Hepatocyte (in vitro differentiated cells): ENCODE measurements at regions not wholly inside any gene's neighbourhood (a gene's known extent, or its start where the extent isn't known, plus 50 kb on each side); places are given as distances from the start of the nearest gene placed in this dataset.

Experiments
- EZH2 ChIP-seq: fragments of 200-600 bp; sonication (generic); IDR thresholded peaks from 2 replicates; pipeline ENCODE4 v1.6.1; 2016; ENCODE audit warnings: antibody characterized with exemption, mild to moderate bottlenecking, borderline replicate concordance
- EZH2phosphoT487 ChIP-seq: fragments of 200-600 bp; sonication (generic); IDR thresholded peaks from one replicate; pipeline ENCODE4 v1.6.1; 2018; ENCODE audit warnings: antibody characterized with exemption, mild to moderate bottlenecking, low read depth, moderate library complexity; ENCODE audit not compliant: unreplicated experiment, severe bottlenecking
- TF ChIP-seq, protein P1 (sequence below): fragments of 200-600 bp; sonication (generic); IDR thresholded peaks from 2 replicates; pipeline ENCODE4 v1.5.1; 2016; ENCODE audit warnings: antibody characterized with exemption, mild to moderate bottlenecking; ENCODE audit not compliant: poor library complexity

DNA sequence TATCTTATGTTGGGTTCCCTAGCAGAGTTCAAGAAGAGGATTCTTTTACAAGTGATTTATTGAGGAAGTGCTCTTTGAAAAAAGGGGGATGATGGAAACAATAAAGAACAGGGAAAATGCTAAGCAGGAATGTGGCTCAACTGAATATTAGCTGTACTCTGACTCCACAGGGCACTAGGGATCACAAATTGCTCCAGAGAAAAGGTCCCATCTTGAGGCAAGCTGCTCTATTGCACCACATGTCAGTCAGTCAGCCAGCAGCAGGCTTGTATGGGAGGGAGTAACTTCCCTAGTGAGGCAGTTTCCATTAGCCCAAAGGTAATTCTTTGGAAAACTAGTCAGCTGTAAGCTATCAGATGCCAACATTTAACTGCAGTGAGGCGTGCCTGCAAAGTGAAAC lies 73.3 kb upstream of the FNDC3A start:
- TF ChIP-seq, protein P1, sequence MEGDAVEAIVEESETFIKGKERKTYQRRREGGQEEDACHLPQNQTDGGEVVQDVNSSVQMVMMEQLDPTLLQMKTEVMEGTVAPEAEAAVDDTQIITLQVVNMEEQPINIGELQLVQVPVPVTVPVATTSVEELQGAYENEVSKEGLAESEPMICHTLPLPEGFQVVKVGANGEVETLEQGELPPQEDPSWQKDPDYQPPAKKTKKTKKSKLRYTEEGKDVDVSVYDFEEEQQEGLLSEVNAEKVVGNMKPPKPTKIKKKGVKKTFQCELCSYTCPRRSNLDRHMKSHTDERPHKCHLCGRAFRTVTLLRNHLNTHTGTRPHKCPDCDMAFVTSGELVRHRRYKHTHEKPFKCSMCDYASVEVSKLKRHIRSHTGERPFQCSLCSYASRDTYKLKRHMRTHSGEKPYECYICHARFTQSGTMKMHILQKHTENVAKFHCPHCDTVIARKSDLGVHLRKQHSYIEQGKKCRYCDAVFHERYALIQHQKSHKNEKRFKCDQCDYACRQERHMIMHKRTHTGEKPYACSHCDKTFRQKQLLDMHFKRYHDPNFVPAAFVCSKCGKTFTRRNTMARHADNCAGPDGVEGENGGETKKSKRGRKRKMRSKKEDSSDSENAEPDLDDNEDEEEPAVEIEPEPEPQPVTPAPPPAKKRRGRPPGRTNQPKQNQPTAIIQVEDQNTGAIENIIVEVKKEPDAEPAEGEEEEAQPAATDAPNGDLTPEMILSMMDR: no peak
- TF ChIP-seq EZH2 (no peak), EZH2phosphoT487 (no peak)
